ENCODE measurements at regions not wholly inside any gene's neighbourhood (a gene's known extent, or its start where the extent isn't known, plus 50 kb on each side); places are given as distances from the start of the nearest gene placed in this dataset.
"Not testable (repeated sequence)": the region's sequence is repeated elsewhere in the genome, so short reads cannot be mapped to it uniquely, and the experiment has no call there.

GRCh38 chr14:56000846-56001245 lies 117.4 kb upstream of the PELI2 start:
- no peak for DNase-seq

GRCh38 chr14:56002342-56002741 lies 115.9 kb upstream of the PELI2 start:
- DNase-seq = no peak

- peak; percentile 70 for DNase-seq
Measured at GRCh38 chr14:56002876-56003625, 115.2 kb upstream of the PELI2 start.

GRCh38 chr14:56004323-56004722 lies 113.9 kb upstream of the PELI2 start:
- DNase-seq = no peak

DNA sequence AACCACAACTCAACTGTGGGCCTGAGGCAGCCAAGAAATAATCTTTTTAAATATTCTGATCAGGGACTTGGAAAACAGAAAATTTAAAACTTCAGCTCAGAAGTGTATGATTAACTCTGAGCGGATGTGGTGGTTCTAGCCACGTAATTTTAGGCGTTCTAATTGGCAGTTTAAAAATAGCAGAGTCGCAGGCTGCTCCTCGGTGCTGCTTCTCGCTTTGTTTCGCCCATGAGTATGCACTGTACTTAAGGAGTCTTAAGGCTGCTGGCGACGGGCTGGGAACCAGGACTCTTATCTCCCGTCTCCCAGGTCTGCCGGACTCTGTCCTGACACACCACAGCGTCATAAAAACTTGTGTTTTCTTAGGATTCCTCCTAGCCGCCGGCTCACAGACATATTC lies 113.4 kb upstream of the PELI2 start:
- DNase-seq = no peak

DNA sequence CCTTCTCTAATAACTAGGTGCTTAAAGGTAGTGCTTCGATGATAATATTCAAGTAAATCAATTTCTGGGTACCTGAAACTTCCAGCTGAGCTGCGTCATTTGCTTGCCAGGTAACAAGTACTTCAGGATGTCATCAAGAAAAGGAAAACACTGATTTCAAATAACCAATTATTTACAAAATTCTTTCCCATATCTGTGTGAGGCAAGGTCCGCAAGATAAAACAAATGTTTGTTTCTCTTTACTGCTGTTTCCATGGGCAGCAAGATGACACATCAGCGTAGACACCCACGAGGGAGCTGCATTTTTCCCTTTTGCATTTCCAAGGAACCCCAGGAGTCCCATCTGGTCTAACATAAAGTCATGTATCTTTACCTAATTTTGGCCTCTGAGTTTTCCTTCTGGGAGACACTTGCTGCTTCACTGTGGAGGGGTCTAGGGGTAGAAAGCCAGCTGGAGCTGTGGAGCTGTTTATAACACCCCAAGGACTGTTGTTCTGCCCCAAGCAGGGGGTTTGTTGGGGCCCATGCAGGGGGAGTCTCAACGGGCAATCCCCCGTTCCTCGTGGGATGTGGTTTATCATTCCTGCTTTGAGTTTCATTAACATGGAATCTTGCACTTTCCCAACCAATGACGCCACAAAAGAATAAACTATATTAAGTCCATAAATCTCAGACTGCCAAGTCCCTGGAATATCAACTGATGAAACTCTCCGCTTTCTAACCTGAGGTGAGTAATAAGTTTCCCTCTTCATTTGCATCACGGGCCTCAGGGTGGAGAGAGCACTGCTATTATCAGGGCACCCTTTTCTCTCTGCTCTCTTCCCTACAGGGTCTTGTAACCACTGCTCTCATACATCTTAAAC lies 112.8 kb upstream of the PELI2 start:
- no peak for DNase-seq

DNA sequence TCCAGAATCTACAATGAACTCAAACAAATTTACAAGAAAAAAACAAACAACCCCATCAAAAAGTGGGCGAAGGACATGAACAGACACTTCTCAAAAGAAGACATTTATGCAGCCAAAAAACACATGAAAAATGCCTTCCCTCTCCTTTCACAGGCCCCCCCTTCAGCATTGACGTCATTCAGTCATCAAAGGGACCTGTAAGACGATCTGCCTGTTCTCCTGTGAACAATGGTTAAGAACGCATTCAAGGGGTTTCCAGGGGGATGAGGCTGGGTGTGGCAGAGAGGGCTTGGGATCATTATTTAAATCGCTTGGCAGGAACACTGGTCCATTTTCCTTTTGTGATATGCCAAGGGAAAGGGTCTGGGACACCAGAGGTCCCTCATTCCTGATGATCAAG lies 110.7 kb upstream of the PELI2 start:
- DNase-seq = not testable (repeated sequence)

- DNase-seq = no peak
Measured at GRCh38 chr14:56008150-56008549, 110.1 kb upstream of the PELI2 start.

GRCh38 chr14:56008661-56009060 lies 109.5 kb upstream of the PELI2 start:
- DNase-seq = not testable (repeated sequence)

GRCh38 chr14:56023661-56024081 lies 94.5 kb upstream of the PELI2 start:
- DNase-seq = no peak

DNA sequence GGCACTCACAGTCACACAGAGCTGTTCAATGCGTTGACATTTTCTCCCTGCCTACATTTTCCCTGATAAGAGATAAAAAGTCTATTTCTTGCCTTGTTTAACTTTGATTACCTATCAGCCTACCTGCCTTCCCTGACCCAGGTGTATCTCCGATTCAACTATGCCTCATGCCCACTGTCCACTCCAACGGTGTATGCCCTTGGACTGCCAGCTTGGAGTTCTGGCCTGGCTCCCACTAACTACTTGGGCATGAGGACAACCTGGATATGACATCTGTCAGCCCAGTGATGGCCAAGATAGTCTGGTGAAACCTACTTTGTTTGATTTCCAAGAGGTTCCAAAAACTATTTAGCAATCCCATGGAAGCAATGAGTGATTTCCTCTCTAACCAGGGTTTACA lies 93.0 kb upstream of the PELI2 start:
- no peak for DNase-seq

- no peak for DNase-seq
Measured at GRCh38 chr14:56026506-56026905, 91.7 kb upstream of the PELI2 start.

DNA sequence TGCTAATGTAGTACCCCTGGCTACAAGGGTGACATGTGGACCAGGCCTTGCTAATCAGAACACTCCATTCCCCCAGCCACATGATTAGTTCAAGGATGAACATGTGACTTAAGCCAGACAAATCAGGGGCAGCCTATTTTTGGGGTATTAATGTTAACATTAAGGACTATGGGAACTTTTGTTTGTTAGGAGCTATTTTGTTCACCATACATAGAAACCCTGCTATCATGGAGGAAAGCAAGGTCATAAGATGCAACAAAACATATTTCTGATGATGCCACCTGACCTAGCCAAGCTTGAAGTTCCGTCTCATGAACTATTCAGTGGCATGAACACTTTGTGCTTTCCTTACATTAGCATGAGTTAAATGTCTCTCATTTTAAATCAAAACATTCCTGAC lies 90.8 kb upstream of the PELI2 start:
- no peak for DNase-seq

DNA sequence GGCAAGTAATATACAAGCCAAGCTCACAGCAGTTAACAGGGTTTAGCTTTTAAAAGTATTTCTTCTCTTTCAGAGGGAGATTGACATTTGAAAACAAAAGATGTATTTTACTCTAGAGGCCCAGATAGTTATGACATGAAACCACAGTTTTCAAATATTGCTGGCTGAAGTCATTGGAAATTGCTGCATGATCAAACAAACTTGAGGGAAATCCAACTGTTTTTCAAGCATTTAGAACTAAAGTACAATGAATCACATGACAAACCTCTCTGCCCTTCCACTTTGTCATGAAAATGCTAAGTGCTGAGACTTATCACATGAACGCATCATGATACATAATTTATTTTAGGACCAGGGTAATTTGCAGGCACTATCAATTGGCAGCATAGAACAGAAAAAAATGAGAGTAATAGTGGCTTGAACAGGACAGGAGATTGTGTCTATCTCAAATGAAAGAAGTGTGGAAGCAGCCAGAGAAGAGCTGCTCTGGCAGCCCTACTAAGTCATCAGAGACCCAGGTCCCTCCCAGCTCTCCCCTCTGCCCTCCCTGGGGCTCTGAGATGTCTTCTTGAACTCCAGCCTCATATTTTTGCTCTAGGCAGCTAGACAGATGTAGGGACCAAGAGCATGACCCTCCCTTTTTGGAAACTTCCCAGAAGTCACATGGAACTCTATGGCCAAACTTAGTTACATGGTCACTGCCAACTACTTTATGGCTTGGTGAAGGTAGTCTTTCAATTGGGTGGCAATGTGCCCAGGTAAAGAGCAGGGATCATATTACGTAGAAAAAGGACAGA lies 90.1 kb upstream of the PELI2 start:
- DNase-seq = no peak

- no peak for DNase-seq
Measured at GRCh38 chr14:56036353-56036752, 81.9 kb upstream of the PELI2 start.

DNA sequence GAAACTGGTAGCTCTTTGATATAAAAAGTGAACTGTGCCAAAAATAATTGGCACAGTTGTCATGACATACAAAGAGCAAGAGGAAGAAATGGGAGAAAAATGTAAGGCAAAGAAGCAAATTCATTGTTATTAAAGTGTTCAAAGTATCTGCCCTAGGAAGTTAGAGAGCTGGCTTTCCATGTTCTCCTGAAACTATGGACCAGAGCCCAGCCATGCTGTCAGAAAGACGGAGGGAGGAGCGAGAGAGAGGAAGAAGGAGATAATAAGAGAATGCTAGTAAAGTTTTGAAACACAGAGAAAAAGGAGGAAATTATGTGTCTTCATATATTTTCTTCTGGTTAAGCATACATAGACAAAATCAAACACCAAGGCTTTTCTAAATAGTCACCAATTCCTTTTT lies 78.1 kb upstream of the PELI2 start:
- no peak for DNase-seq

GRCh38 chr14:56044196-56044595 lies 74.0 kb upstream of the PELI2 start:
- no peak for DNase-seq

GRCh38 chr14:56046546-56046945 lies 71.7 kb upstream of the PELI2 start:
- DNase-seq = no peak

GRCh38 chr14:56046996-56047395 lies 71.2 kb upstream of the PELI2 start:
- DNase-seq = no peak

- no peak for DNase-seq
Measured at GRCh38 chr14:56049536-56049935, 68.7 kb upstream of the PELI2 start.

DNA sequence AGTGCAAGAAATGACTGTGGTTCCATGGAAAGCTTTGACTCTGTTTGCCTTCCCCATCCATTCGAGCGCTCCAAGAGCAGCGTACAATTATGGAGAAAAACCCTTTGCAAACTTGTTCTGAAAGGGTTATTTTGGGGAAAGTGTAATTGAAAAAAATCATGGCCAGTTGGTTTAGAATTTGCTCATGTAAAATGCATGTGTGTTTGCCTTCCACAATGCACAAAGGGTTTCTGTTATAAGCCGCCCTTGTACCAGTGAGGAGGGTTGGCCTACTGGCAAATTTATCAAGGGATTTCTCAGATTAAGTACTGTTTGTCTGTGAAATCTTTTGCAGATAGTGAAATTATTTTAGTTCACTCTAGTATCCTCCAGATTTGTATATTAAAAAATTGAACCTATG lies 62.7 kb upstream of the PELI2 start:
- no peak for DNase-seq

DNA sequence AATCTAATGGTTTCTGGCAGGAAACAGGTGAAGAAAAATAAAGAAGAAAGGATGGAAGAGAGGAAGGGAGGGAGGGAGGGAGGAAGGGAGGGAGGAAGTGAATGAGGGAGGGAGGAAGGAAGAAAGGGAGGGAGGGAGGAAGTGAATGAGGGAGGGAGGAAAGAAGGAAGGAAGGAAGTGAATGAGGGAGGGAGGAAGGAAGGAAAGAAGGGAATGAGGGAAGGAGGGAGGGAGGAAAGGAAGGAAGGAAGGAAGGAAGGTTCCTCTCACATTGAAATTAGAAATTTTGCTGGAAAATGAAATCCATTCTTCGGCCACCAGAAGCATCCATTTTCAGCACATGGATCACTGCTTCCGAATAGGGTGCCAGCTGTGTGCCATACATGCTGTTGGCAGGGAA lies 62.2 kb upstream of the PELI2 start:
- DNase-seq = no peak

DNA sequence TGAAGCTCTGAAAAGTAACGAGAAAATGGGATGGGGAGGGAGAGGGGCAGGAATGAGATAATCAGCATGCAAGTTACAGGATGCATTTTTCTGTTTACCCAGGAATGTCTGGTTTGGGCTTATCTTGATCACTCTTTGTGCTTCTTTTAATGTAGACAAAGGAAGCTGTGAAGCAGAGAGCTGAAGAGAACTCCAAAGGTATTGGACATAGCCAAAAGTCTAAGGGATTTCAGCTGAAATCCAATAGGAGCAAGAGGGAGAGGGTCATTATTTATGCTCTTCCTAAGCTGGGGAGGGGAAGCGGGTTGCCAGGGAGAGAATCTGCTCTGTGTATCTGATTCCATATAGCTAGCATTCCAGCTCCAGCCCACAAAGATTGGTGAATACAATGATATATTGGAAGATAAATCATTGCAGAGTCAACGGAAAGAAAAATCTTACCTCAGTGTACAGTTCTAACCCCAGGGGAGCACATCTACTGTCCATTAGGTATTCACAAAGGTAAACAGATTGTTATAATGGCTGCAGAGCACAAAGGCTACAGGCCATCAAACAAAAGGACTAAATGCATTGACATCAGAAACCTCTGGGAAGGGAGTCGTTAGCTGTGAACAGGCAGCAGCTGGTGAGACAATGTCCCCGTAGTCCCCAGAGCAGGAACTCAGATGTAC lies 61.0 kb upstream of the PELI2 start:
- no peak for DNase-seq
